Natural killer cell (primary cell): ENCODE measurements at regions not wholly inside any gene's neighbourhood (a gene's known extent, or its start where the extent isn't known, plus 50 kb on each side); places are given as distances from the start of the nearest gene placed in this dataset.

Experiments used
- ATAC-seq, 3 donors: fragments of 150-1000 bp in 2 of 3; fragments of 200-7000 bp in 1 of 3; cut with Tn5 transposase; 1 replicate in 1 of 3; 2 replicates in 2 of 3; pipeline ENCODE4 v1.10.0; 2021; ENCODE audit warnings: mild to moderate bottlenecking in 2 of 3, moderate library complexity in 2 of 3
- DNase-seq, 2 donors: peaks; one replicate each; pipeline versions ENCODE4 v3.0.0 to v3.0.0-alpha.2; 2013 to 2021; ENCODE audit warnings: mixed read lengths in 1 of 2
- H3K27ac ChIP-seq: one replicate; pipeline ENCODE4 v1.5.1; 2013; ENCODE audit warnings: mild to moderate bottlenecking, low read length
- H3K27me3 ChIP-seq: one replicate; pipeline ENCODE4 v1.6.1; 2013; ENCODE audit warnings: low read length; ENCODE audit not compliant: control insufficient read depth, insufficient read depth
- H3K36me3 ChIP-seq: one replicate; pipeline ENCODE4 v1.6.1; 2013; ENCODE audit warnings: low read length; ENCODE audit not compliant: control insufficient read depth, insufficient read depth
- H3K4me1 ChIP-seq: one replicate; pipeline ENCODE4 v1.6.1; 2013; ENCODE audit warnings: low read length; ENCODE audit not compliant: control insufficient read depth, insufficient read depth
- H3K4me3 ChIP-seq: one replicate; pipeline ENCODE4 v1.5.1; 2013; ENCODE audit warnings: low read length
- H3K9me3 ChIP-seq: one replicate; pipeline ENCODE4 v1.6.1; 2013; ENCODE audit warnings: low read length; ENCODE audit not compliant: control insufficient read depth, insufficient read depth
- H3K27ac Mint-ChIP-seq, 2 donors: one replicate each; pipeline ENCODE4 v1.8.0; 2022; ENCODE audit warnings: mild to moderate bottlenecking in 2 of 2, mixed read lengths in 2 of 2, moderate library complexity in 1 of 2
- H3K27me3 Mint-ChIP-seq, 2 donors: one replicate each; pipeline ENCODE4 v1.8.0; 2022; ENCODE audit warnings: low read depth in 2 of 2, mixed read lengths in 2 of 2
- H3K36me3 Mint-ChIP-seq: one replicate; pipeline ENCODE4 v1.8.0; 2022; ENCODE audit warnings: mixed read lengths
- H3K4me1 Mint-ChIP-seq, 2 donors: one replicate each; pipeline ENCODE4 v1.8.0; 2022; ENCODE audit warnings: mixed read lengths in 2 of 2
- H3K4me3 Mint-ChIP-seq: one replicate; pipeline ENCODE4 v1.8.0; 2022; ENCODE audit warnings: mild to moderate bottlenecking, moderate library complexity, mixed read lengths
- H3K9me3 Mint-ChIP-seq, 2 donors: one replicate each; pipeline ENCODE4 v1.8.0; 2022; ENCODE audit warnings: mixed read lengths in 2 of 2
- WGBS: methylation state at CpG from one replicate; pipeline ENCODE4 v1.1.7; 2013; ENCODE audit warnings: missing lambda C conversion rate; ENCODE audit not compliant: insufficient coverage; 5-methylcytosine and 5-hydroxymethylcytosine counted together
- intact Hi-C: fragments of 100-400 bp; cut with micrococcal nuclease; formaldehyde crosslinking; loops from one replicate; pipeline ENCODE4 v1.14.2; 2022
- TF ChIP-seq, protein P1 (sequence below): fragments of 200-600 bp; IDR thresholded peaks from one replicate; pipeline ENCODE4 v1.8.0; 2022; ENCODE audit warnings: antibody characterized with exemption

DNA sequence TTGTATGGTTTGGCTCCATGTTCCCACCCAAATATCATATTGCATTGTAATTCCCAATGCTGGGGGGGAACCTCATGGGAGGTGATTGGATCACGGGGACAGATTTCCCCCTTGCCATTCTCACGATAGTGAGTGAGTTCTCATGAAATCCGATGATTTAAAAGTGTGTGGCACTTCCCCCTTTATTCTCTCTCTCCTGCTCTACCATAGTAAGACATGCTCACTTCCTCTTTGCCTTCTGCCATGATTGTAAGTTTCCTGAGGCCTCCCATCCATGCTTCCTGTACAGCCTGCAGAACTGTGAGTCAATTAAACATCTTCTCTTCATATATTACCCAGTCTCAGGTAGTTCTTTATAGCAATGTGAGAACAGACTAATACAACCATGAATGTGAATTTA lies 211.6 kb upstream of the NR5A2 start:
- H3K36me3 Mint-ChIP-seq, result no peaks in the 10 kb centered on the region
- no peaks in the 10 kb centered on the region for H3K36me3 ChIP-seq
- no peak for DNase-seq
- TF ChIP-seq, protein P1, sequence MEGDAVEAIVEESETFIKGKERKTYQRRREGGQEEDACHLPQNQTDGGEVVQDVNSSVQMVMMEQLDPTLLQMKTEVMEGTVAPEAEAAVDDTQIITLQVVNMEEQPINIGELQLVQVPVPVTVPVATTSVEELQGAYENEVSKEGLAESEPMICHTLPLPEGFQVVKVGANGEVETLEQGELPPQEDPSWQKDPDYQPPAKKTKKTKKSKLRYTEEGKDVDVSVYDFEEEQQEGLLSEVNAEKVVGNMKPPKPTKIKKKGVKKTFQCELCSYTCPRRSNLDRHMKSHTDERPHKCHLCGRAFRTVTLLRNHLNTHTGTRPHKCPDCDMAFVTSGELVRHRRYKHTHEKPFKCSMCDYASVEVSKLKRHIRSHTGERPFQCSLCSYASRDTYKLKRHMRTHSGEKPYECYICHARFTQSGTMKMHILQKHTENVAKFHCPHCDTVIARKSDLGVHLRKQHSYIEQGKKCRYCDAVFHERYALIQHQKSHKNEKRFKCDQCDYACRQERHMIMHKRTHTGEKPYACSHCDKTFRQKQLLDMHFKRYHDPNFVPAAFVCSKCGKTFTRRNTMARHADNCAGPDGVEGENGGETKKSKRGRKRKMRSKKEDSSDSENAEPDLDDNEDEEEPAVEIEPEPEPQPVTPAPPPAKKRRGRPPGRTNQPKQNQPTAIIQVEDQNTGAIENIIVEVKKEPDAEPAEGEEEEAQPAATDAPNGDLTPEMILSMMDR, result no peak
- WGBS, result 79% methylated on average over 3 of the region's 3 CpGs
- no peaks in the 10 kb centered on the region for H3K4me1 ChIP-seq
- H3K27me3 Mint-ChIP-seq, result peaks cover 2 to 17% of the 10 kb centered on the region in 2 donors
- H3K4me1 Mint-ChIP-seq, result no peaks in the 10 kb centered on the region
- no peak for ATAC-seq
- H3K4me3 Mint-ChIP-seq, result no peak overlapping the region
- intact Hi-C loops, result no loop called here
- H3K27ac Mint-ChIP-seq, result no peak overlapping the region
- H3K9me3 ChIP-seq, result no peaks in the 10 kb centered on the region
- H3K27ac ChIP-seq, result no peak overlapping the region
- H3K4me3 ChIP-seq, result no peak overlapping the region
- peaks cover 0 to 2% of the 10 kb centered on the region in 2 donors for H3K9me3 Mint-ChIP-seq
- no peaks in the 10 kb centered on the region for H3K27me3 ChIP-seq

DNA sequence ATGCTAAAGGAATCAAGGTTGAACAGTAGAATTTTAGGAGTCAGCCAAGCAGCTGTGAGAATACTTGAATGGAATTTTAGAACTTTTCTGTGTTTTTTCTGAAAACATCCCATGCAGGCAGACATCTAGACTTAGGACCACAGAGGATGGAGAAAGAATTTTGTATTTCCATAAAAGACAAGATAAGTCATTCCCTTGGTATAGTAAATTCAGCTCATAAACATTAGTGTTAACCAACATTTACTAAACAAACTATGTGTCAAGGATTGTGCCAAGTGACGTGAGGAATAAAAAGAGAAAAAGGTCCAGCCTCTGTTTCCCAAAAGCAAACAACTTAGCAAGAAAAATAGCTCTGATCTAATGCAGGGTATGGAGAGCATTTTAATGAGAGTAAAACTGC lies 210.2 kb upstream of the NR5A2 start:
- Mint-ChIP-seq H3K27ac (no peak overlapping the region), H3K4me1 (no peaks in the 10 kb centered on the region), H3K9me3 (peaks cover 0 to 2% of the 10 kb centered on the region in 2 donors), H3K36me3 (no peaks in the 10 kb centered on the region), H3K27me3 (peaks cover 2 to 17% of the 10 kb centered on the region in 2 donors), H3K4me3 (no peak overlapping the region)
- intact Hi-C loops, result no loop called here
- Histone ChIP-seq H3K27me3 (no peaks in the 10 kb centered on the region), H3K4me1 (no peaks in the 10 kb centered on the region), H3K36me3 (no peaks in the 10 kb centered on the region), H3K9me3 (no peaks in the 10 kb centered on the region), H3K27ac (no peak overlapping the region), H3K4me3 (no peak overlapping the region)
- DNase-seq (no peak), ATAC-seq (no peak)
- TF ChIP-seq, protein P1, result no peak
- WGBS, result no CpG with 5 or more reads among the region's 1 CpG

DNA sequence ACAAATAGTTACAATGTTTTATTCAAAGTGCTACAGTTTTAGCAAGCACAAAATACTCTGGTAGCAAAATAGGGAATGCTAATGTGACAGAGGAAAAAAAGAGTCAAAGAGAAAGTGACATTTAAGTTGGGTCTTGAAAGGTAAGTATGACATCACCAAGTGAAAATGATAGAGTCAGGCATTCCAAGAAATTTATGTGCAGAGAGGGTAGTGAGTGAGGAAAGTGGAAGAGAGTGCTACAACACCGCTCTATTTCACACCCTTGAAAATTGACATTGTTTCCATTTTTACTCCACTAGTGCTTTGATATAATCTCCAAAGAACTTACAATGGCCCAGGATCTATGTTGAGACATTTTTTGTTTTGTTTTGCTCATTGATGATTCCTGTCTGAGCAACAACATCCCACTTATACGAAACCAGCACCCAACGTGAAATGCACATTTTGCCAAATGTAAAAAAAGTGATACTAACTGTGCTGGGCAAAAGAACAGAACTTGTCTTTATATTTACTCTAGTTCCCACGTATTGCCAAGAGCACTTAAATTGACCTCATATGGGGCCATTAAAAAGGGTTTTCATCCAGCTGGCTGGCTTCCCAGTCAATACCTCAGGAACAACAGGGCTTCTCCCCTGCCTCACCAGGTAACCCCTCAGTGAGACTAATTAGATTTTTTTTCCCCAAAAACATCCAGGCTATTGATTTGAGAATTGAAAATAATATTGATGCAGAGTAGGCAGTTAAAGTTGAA lies 206.3 kb upstream of the NR5A2 start:
- intact Hi-C loops, result no loop called here

More for the DNA sequence above, 206.3 kb upstream of the NR5A2 start:
- DNase-seq, result no peak
- Mint-ChIP-seq H3K4me3 (no peak overlapping the region), H3K36me3 (no peaks in the 10 kb centered on the region), H3K27me3 (peaks cover 3 to 17% of the 10 kb centered on the region in 2 donors), H3K9me3 (peaks cover 0 to 3% of the 10 kb centered on the region in 2 donors), H3K4me1 (no peaks in the 10 kb centered on the region), H3K27ac (no peak overlapping the region)
- TF ChIP-seq, protein P1, result no peak
- Histone ChIP-seq H3K36me3 (no peaks in the 10 kb centered on the region), H3K27me3 (no peaks in the 10 kb centered on the region), H3K4me1 (no peaks in the 10 kb centered on the region), H3K9me3 (no peaks in the 10 kb centered on the region), H3K27ac (no peak overlapping the region), H3K4me3 (no peak overlapping the region)
- ATAC-seq, result no peak
- 81% methylated on average over 3 of the region's 4 CpGs for WGBS
